Smooth muscle cell (in vitro differentiated cells): ENCODE measurements at regions not wholly inside any gene's neighbourhood (a gene's known extent, or its start where the extent isn't known, plus 50 kb on each side); places are given as distances from the start of the nearest gene placed in this dataset.
"Not testable (repeated sequence)": the region's sequence is repeated elsewhere in the genome, so short reads cannot be mapped to it uniquely, and the experiment has no call there.

Experiments
- DNase-seq: peaks from one replicate; lab custom pipeline; 2025; ENCODE audit not compliant: unreplicated experiment; lab: John Stamatoyannopoulos, UW
- H2AFZ ChIP-seq: fragments of 200-600 bp; sonication (generic); 2 replicates; pipeline ENCODE4 v1.6.0; 2016; ENCODE audit warnings: antibody characterized with exemption, low read depth, mild to moderate bottlenecking
- H3F3A ChIP-seq: fragments of 200-600 bp; sonication (generic); 2 replicates; pipeline ENCODE4 v1.6.0; 2017; ENCODE audit warnings: antibody characterized with exemption, low read depth
- H3K27ac ChIP-seq: fragments of 200-600 bp; sonication (generic); 2 replicates; pipeline ENCODE4 v1.5.1; 2016; ENCODE audit warnings: low read depth, mild to moderate bottlenecking
- H3K27me3 ChIP-seq: fragments of 200-600 bp; sonication (generic); 2 replicates; pipeline ENCODE4 v1.6.1; 2016; ENCODE audit warnings: low read depth, mild to moderate bottlenecking
- H3K36me3 ChIP-seq: fragments of 200-600 bp; sonication (generic); 2 replicates; pipeline ENCODE4 v1.5.1; 2016; ENCODE audit warnings: low read depth
- H3K4me1 ChIP-seq: fragments of 200-600 bp; sonication (generic); 2 replicates; pipeline ENCODE4 v1.5.1; 2016; ENCODE audit warnings: low read depth
- H3K4me2 ChIP-seq: fragments of 200-600 bp; sonication (generic); 2 replicates; pipeline ENCODE4 v1.6.0; 2016; ENCODE audit warnings: mild to moderate bottlenecking
- H3K4me3 ChIP-seq: fragments of 200-600 bp; sonication (generic); 2 replicates; pipeline ENCODE4 v1.5.1; 2016; ENCODE audit warnings: mild to moderate bottlenecking
- H3K79me2 ChIP-seq: fragments of 200-600 bp; sonication (generic); 2 replicates; pipeline ENCODE4 v1.6.0; 2016; ENCODE audit warnings: low read depth, mild to moderate bottlenecking
- H3K9ac ChIP-seq: fragments of 200-600 bp; sonication (generic); 2 replicates; pipeline ENCODE4 v1.6.0; 2016; ENCODE audit warnings: low read depth
- H3K9me3 ChIP-seq: fragments of 200-600 bp; sonication (generic); replicated peaks from 2 replicates; pipeline ENCODE4 v1.5.1; 2016; ENCODE audit warnings: low read depth
- H4K20me1 ChIP-seq: fragments of 200-600 bp; sonication (generic); 2 replicates; pipeline ENCODE4 v1.6.0; 2016; ENCODE audit warnings: low read depth
- WGBS: methylation state at CpG from one replicate; pipeline ENCODE4 v1.1.7; 2016; ENCODE audit warnings: low lambda C conversion rate; 5-methylcytosine and 5-hydroxymethylcytosine counted together

DNA sequence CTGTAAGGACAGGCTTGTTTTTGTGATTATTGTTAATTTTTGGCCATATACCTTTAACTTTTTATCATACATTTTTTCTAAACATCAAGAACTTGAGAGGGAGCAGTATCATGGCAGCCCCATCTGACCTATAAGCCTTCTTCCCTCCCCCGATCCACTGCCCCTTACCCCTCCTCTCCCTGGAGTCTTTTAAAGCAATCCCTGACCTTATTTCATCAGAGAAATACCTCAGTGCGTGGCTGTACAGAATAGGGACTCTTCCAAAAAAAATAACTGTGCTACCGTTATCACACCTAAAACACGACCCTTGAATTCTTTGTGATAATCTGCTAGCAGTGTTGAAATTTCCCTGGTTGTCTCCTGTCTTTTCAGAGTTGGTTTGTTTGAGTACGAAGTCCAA is 4448.7 kb upstream of the TPTE start:
- not testable (repeated sequence) for H3K79me2 ChIP-seq, H3K27me3 ChIP-seq, H3F3A ChIP-seq, H2AFZ ChIP-seq, H3K4me1 ChIP-seq, H3K36me3 ChIP-seq, H4K20me1 ChIP-seq, H3K9me3 ChIP-seq, H3K27ac ChIP-seq, H3K4me3 ChIP-seq, H3K4me2 ChIP-seq, H3K9ac ChIP-seq, DNase-seq
- no CpG with 5 or more reads among the region's 5 CpGs for WGBS

DNA sequence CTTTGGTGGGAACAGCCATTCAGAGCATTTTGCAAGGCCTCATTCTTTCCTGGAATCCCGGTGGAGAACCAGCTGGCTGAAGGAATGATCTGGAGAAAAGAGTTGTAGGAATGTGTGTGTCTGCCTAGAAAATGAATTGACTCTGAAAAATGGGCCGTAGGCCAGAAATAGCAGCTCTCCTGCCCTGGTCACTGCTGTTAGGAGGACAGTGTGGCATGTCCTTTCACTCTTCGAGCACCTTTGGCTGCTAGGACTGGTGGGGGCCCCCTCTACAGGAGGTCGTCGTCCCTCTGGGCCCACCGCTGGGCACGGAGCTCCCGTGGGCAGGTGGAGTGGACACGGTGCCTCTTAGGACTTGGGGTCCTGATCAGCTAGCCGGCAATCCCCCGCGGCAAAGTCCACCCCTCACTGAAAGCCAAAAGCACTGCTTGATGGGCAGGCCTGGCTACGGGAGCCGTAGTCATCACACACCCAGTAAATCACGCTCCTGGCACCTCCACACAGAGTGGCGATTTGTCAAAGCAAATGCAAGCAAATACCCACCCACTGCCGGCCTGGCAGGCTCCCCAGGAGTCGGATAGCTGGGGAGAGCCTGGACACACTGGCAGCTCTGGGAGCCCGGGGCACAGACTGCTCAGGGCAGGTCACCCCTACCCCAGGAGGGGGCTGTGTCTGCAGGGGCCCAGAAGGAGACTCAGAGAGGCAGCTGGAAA is 4447.2 kb upstream of the TPTE start:
- H3K27ac ChIP-seq, H3K4me3 ChIP-seq, H3K9ac ChIP-seq, H3K4me2 ChIP-seq, H3K27me3 ChIP-seq, H4K20me1 ChIP-seq, H3F3A ChIP-seq, H3K4me1 ChIP-seq, H3K36me3 ChIP-seq, H2AFZ ChIP-seq, H3K9me3 ChIP-seq, H3K79me2 ChIP-seq, DNase-seq: not testable (repeated sequence)
- WGBS = no CpG with 5 or more reads among the region's 19 CpGs

DNA sequence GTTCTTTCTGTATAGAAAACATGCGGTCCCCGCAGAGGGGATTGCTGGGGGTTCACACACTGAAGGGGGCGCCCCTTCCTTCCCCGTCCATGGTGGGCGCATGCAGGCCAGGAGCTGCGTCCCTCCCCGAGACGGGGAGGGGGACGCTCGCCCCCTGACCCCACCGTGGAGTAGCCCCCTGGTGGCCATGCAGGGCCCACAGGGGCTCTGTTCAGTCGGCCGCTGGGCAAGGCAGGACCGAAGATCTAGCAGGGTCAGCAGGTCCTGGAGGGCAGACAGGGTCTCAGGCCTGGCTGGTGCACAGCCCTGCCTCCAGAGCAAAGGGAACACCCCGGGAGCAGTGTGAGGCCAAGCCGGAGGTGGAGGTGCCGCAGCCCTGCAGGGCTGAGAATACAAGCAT is 4446.4 kb upstream of the TPTE start:
- H3K27me3 ChIP-seq, H3K79me2 ChIP-seq, H3K4me1 ChIP-seq, H3K36me3 ChIP-seq, H3K4me2 ChIP-seq, H4K20me1 ChIP-seq, H3K9ac ChIP-seq, H3K4me3 ChIP-seq, DNase-seq, H3F3A ChIP-seq, H2AFZ ChIP-seq, H3K27ac ChIP-seq, H3K9me3 ChIP-seq: not testable (repeated sequence)
- WGBS = no CpG with 5 or more reads among the region's 17 CpGs

DNA sequence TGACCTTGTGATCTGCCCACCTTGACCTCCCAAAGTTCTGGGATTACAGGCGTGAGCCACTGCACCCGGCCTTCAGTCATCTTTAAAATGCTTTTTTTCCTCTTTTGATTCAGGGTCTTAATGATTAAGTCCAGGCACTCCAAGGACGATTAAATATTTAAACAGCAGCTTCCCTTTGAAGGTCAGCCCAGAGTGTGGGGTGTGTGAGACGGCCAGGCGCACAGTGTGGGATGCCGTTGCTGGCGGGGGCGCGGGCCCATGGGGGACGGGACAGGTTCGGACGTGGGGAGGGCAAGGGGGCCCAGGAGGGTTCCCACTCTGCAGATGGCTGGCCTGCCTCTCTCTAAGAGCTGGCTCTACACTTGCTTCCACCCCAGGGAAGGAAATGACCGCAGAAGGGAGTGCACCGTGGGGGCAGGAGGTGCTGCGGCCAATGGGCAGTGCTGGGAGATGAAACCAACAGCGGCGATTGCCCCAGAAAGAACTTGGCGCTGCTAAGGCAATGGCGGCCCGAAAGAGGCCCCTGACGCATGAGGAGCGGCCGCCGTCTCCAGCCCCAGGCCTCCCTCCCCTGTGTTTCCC is 4445.7 kb upstream of the TPTE start:
- not testable (repeated sequence) for H3K79me2 ChIP-seq, H3K9ac ChIP-seq, H3K27ac ChIP-seq, H3K4me1 ChIP-seq, H3K4me2 ChIP-seq, H3K27me3 ChIP-seq, H3F3A ChIP-seq, H3K36me3 ChIP-seq, H2AFZ ChIP-seq, H3K9me3 ChIP-seq, H4K20me1 ChIP-seq, H3K4me3 ChIP-seq, DNase-seq
- WGBS = no CpG with 5 or more reads among the region's 24 CpGs

DNA sequence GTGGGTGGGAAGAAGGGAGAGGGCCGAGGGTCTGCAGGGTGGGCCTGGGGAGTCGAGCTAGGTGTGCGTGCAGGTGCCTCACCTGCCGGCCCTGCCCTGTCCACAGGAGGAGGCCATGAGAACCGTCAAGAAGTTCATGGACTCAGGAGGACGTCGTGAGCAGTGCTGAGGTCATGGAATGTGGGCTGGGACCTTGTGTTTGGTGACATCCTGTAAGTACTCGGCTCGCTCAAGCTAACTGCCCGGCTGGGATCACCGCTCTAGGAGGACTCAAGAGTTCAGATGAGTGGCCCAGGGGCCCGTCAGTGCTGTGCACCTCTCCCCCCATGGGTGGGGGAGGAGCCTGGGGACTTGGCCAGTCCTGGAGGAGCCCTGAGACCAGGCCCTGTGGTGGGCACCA is 4444.0 kb upstream of the TPTE start:
- not testable (repeated sequence) for H3K9ac ChIP-seq, H3K4me1 ChIP-seq, H3K27ac ChIP-seq, H4K20me1 ChIP-seq, H3K36me3 ChIP-seq, H3K9me3 ChIP-seq, H3K4me3 ChIP-seq, H3K4me2 ChIP-seq, H3F3A ChIP-seq, DNase-seq, H3K79me2 ChIP-seq, H3K27me3 ChIP-seq, H2AFZ ChIP-seq
- no CpG with 5 or more reads among the region's 12 CpGs for WGBS

DNA sequence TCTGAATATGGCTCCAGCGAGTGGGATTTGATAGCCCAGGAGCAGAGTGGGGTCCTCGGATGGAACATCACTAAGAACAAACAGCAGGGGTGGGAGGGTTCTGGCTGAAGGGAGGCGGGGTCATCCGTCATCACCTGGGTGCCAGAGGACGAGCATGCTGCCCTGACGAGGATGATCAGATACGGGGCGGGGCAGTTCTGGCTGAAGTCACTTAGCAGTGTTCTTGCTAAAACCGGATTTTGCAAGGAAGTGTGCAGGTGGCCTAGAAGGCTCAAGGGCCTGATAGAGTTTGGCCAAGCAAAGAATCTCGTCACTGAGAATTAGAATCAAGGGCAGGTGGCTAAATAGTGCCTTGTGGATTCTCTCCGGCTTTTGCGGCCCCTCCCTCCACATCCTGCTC is 4442.5 kb upstream of the TPTE start:
- not testable (repeated sequence) for DNase-seq, H3K4me1 ChIP-seq, H3K4me2 ChIP-seq, H3K27me3 ChIP-seq, H3K9ac ChIP-seq, H3F3A ChIP-seq, H3K27ac ChIP-seq, H3K4me3 ChIP-seq, H3K79me2 ChIP-seq, H3K36me3 ChIP-seq, H4K20me1 ChIP-seq, H2AFZ ChIP-seq, H3K9me3 ChIP-seq
- WGBS = no CpG with 5 or more reads among the region's 12 CpGs

DNA sequence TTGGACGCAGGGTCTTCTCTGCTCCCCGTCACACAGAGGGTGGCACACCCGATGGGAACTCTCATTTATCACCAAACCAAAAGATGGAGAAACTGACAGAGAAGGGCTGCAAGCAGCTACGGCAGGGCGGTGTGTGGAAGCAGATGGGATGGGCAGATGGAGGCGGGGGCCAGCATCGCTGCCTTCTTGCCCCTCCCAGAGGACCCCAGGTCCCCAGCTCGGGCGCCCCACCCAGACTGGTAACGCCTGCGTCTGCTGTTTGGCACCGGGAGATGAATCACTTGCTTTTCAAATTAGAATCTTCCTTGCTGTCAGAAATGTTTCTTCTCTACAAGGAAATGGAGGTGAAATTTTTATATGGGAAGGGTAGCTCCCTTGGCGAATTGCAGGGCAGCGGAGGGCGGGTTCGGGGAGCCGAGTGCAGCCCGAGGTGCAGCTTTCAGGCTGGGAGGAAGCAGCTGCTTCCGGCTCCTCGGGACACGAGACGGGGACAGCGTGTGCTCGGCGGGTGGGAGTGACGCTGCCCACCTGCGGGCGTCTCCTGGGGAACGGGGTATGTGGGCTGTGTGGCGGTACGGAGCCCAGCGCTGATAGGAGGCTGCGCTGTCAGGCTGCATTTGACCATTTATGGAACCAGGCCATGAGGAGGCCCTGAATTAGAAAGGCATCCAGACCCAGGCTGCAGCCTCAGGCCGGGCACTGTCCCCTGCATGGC is 4440.3 kb upstream of the TPTE start:
- not testable (repeated sequence) for H3K4me2 ChIP-seq, H4K20me1 ChIP-seq, H3K4me3 ChIP-seq, H3F3A ChIP-seq, H3K27ac ChIP-seq, H2AFZ ChIP-seq, DNase-seq, H3K36me3 ChIP-seq, H3K9ac ChIP-seq, H3K27me3 ChIP-seq, H3K9me3 ChIP-seq, H3K79me2 ChIP-seq, H3K4me1 ChIP-seq
- WGBS = no CpG with 5 or more reads among the region's 34 CpGs

DNA sequence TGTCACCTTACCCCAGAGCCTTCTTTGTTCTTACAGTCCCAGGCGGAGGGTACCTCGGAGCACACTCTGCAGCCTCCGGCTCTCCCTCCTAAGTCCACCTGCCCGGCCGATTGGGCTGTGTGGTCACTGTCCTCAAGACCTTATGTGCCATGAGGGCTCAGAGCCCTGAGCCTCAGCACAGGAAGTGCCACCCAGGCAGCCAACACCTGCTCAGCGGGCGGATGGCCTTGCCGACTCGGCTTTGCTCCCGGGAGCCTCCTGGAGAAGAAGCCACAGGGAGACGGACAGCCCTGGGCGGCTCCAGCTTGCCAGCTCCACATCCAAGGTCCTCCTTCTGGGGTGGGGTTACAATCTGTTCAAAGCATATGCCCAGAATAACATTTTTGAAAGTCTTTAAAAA is 4439.2 kb upstream of the TPTE start:
- not testable (repeated sequence) for H3K4me3 ChIP-seq, H3K27ac ChIP-seq, H3K9ac ChIP-seq, H3K4me1 ChIP-seq, H3F3A ChIP-seq, H3K36me3 ChIP-seq, DNase-seq, H4K20me1 ChIP-seq, H3K9me3 ChIP-seq, H3K4me2 ChIP-seq, H2AFZ ChIP-seq, H3K79me2 ChIP-seq, H3K27me3 ChIP-seq
- no CpG with 5 or more reads among the region's 12 CpGs for WGBS
